ENCODE measurements at regions not wholly inside any gene's neighbourhood (a gene's known extent, or its start where the extent isn't known, plus 50 kb on each side); places are given as distances from the start of the nearest gene placed in this dataset.
A peak's percentile ranks its signal among the peaks of the same experiment; 100 is the strongest.

- ATAC-seq (ENCODE audit: low read depth in 2 of 2) = no peak
- Mint-ChIP-seq H3K4me1 (no peaks in the 10 kb centered on the region), H3K4me3 (no peak overlapping the region), H3K27me3 (no peaks in the 10 kb centered on the region), H3K36me3 (no peaks in the 10 kb centered on the region), H3K9me3 (peaks cover 0 to 6% (median 1%) of the 10 kb centered on the region in 7 donors), H3K27ac (no peak overlapping the region)
- no peak for DNase-seq
These were observed 284.6 kb upstream of the ELAC2 start for GRCh38 chr17:13302419-13302818.

- Mint-ChIP-seq H3K4me3 (no peak overlapping the region), H3K36me3 (no peaks in the 10 kb centered on the region), H3K27ac (no peak overlapping the region), H3K27me3 (no peaks in the 10 kb centered on the region), H3K4me1 (no peaks in the 10 kb centered on the region), H3K9me3 (peaks cover 0 to 3% (median 0%) of the 10 kb centered on the region in 7 donors)
- ATAC-seq (ENCODE audit: low read depth in 2 of 2) = no peak
- DNase-seq = no peak
These were observed 279.4 kb upstream of the ELAC2 start for GRCh38 chr17:13297183-13297582.

- H3K4me3 Mint-ChIP-seq = peak overlapping the region in 1 of 8 donors; percentile 74
- ATAC-seq (ENCODE audit: low read depth in 2 of 2) (no peak), DNase-seq (no peak)
- peak overlapping the region in 1 of 6 donors; percentile 60 for H3K27ac Mint-ChIP-seq
- no peaks in the 10 kb centered on the region for H3K4me1 Mint-ChIP-seq
- H3K36me3 Mint-ChIP-seq = no peaks in the 10 kb centered on the region
- H3K27me3 Mint-ChIP-seq = peaks cover 0 to 4% (median 0%) of the 10 kb centered on the region in 3 donors
- H3K9me3 Mint-ChIP-seq = peaks cover 0 to 4% (median 0%) of the 10 kb centered on the region in 7 donors
These were observed 275.6 kb upstream of the ELAC2 start for GRCh38 chr17:13293421-13293820.

DNA sequence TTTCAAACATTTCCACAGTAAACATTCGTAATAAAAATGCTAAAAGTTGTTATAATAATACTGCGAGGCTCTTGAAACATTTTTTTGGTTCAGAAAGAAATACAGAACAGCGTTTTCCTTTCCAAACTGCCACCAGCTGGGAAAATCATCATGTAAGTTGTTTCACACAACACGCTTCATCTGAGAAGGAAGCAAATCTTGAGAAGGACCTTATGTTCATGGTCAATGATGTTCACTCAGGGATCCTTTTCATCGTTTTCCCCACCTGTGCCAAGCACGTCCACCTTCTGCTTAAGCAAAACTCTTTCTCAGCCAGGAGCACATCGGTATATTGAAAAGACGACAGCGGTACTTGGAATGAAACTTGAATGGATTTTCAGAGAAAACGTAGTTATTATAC, 274.5 kb upstream of the ELAC2 start:
- DNase-seq = no peak
- Mint-ChIP-seq H3K27ac (peak overlapping the region in 1 of 6 donors; percentile 26), H3K4me1 (no peaks in the 10 kb centered on the region), H3K4me3 (no peak overlapping the region), H3K27me3 (peaks cover 0 to 4% (median 0%) of the 10 kb centered on the region in 3 donors), H3K9me3 (peaks cover 0 to 6% (median 0%) of the 10 kb centered on the region in 7 donors), H3K36me3 (no peaks in the 10 kb centered on the region)
- no peak for ATAC-seq (ENCODE audit: low read depth in 2 of 2)

DNA sequence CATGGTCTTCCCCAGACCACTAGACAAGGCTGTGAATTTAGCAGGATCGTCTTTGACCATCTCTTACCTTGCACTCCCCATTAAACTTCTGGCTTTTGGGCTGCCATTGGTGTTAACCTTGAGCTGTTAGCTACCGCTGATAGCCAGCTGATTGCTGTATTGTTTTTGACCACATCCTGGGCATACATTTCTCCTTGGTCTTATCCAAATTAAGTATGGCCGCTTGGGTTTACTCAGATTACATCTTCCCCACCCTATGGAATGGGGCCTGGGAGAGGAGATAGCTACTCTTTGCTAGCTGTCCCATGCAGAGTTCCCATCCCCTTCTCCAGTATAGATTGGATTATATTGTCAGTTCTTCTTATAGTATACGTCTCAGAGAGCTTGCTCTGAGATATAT, 270.4 kb upstream of the ELAC2 start:
- ATAC-seq (ENCODE audit: low read depth in 2 of 2) (no peak), DNase-seq (no peak)
- H3K4me3 Mint-ChIP-seq = no peak overlapping the region
- H3K27ac Mint-ChIP-seq = no peak overlapping the region
- H3K36me3 Mint-ChIP-seq = no peaks in the 10 kb centered on the region
- H3K9me3 Mint-ChIP-seq = peaks cover 0 to 2% (median 0%) of the 10 kb centered on the region in 7 donors
- H3K4me1 Mint-ChIP-seq = no peaks in the 10 kb centered on the region
- peaks cover 0 to 4% (median 0%) of the 10 kb centered on the region in 3 donors for H3K27me3 Mint-ChIP-seq

DNA sequence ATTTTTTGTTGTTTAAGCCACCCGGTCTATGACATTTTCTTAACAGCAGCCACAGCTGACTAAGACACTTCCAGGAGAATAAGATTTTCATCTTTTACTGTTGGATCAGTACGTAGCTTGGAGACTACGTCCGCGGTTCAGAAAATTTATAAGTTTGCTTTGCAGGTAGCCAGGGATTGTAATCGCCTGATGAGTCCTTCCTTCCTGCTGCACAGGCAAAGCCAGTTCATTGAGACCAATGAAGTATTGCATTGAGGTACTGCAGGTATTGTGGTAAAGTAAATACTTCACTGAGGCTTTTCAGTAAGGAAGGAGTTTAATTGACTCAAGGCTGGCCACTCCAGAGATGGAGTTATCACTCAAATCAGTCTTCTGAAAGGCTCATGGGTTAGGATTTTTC, 269.4 kb upstream of the ELAC2 start:
- Mint-ChIP-seq H3K27me3 (peaks cover 0 to 4% (median 0%) of the 10 kb centered on the region in 3 donors), H3K27ac (no peak overlapping the region), H3K9me3 (peaks cover 0 to 2% (median 0%) of the 10 kb centered on the region in 7 donors), H3K4me1 (no peaks in the 10 kb centered on the region), H3K4me3 (no peak overlapping the region), H3K36me3 (no peaks in the 10 kb centered on the region)
- ATAC-seq (ENCODE audit: low read depth in 2 of 2) (no peak), DNase-seq (no peak)

DNA sequence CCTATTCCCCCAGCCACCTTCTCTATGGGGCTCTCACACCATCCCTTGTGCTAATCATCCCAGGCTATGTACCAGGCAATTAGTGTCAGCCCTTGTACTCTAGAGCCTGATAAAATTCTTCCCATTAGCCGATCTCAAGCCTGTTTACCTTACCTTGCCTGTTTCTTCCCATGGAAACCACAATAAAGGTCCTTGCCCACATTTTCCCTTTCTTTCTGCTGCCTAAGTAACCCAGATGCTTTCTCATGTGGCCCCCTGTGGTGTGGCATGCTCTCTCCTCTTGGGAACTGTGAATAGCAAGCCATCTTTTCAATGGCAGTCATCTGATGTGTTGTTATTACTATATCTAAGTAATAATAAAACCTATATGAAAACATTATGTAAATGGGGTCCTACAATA, 265.8 kb upstream of the ELAC2 start:
- peaks cover 0 to 2% (median 0%) of the 10 kb centered on the region in 7 donors for H3K9me3 Mint-ChIP-seq
- H3K4me3 Mint-ChIP-seq = no peak overlapping the region
- no peak overlapping the region for H3K27ac Mint-ChIP-seq

DNA sequence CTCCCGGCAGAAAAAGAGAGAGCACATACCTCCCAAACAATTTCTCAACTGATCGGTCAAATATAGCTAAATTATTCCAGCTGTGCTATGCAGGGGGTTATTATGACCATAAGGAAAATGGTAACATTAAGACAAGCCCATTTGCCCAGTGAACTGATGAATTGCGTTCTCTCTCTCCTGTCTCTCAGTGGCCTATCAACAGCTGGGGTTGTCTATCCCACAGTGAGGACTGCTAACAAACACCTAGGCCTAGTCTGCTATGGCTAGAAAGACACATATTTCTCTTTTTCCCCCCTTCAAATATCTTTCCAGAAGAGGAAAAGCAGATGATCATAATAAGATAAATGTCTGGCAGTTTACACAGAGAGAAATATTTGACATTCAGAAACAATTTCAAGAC, 263.8 kb upstream of the ELAC2 start:
- no peaks in the 10 kb centered on the region for H3K36me3 Mint-ChIP-seq
- no peak overlapping the region for H3K4me3 Mint-ChIP-seq
- no peaks in the 10 kb centered on the region for H3K27me3 Mint-ChIP-seq
- ATAC-seq (ENCODE audit: low read depth in 2 of 2) (no peak), DNase-seq (no peak)
- H3K4me1 Mint-ChIP-seq = no peaks in the 10 kb centered on the region
- no peak overlapping the region for H3K27ac Mint-ChIP-seq
- H3K9me3 Mint-ChIP-seq = peaks cover 0 to 4% (median 0%) of the 10 kb centered on the region in 7 donors

More for the DNA sequence above, 265.8 kb upstream of the ELAC2 start:
- no peaks in the 10 kb centered on the region for H3K36me3 Mint-ChIP-seq
- ATAC-seq (ENCODE audit: low read depth in 2 of 2) = no peak
- no peaks in the 10 kb centered on the region for H3K27me3 Mint-ChIP-seq
- no peaks in the 10 kb centered on the region for H3K4me1 Mint-ChIP-seq
- DNase-seq = no peak

DNA sequence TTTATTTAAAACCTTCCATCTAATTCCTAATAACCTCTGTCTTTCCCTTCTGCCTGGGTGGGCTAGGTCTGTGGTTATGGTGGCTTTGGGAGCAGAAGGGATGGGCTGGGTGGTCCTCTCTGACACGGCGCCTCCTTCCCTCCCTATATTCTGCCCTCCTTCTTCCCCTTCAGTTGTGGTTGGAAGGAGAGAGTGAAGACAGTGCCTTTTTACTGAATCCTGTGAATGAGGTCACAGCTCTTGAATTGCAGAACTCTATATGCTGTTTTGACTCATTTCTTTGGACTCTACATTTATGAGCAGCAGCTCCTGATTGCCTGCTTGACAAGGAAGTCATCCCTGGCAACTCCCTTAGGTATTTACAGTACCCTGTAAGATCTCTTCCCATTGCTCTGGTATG, 256.0 kb upstream of the ELAC2 start:
- H3K27ac Mint-ChIP-seq = no peak overlapping the region
- H3K36me3 Mint-ChIP-seq = no peaks in the 10 kb centered on the region
- ATAC-seq (ENCODE audit: low read depth in 2 of 2) (no peak), DNase-seq (no peak)
- no peak overlapping the region for H3K4me3 Mint-ChIP-seq
- peaks cover 0 to 10% (median 0%) of the 10 kb centered on the region in 7 donors for H3K9me3 Mint-ChIP-seq
- peaks cover 0 to 5% (median 0%) of the 10 kb centered on the region in 3 donors for H3K27me3 Mint-ChIP-seq
- no peaks in the 10 kb centered on the region for H3K4me1 Mint-ChIP-seq

DNA sequence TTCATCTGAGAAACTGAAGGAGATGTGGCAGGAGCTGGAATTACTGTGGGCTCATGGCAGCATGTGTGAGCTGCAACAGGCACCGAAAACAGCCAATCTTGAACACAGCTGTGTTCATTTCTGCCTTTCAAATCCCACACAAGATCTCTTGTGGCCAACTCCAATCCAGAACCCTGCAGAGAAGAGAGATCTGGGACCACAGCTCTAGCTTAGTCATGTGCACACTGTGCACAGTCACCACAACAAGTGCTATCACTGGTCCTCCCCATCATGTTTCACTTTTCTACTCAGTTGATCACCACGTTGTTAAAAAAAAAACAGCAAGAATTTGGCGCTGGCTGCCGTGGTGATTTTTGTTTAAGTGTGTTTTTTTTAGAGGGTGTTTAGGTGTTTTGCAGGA, 254.5 kb upstream of the ELAC2 start:
- H3K9me3 Mint-ChIP-seq = peaks cover 0 to 10% (median 0%) of the 10 kb centered on the region in 7 donors
- H3K4me3 Mint-ChIP-seq = no peak overlapping the region
- no peak overlapping the region for H3K27ac Mint-ChIP-seq
- H3K36me3 Mint-ChIP-seq = no peaks in the 10 kb centered on the region
- ATAC-seq (ENCODE audit: low read depth in 2 of 2) (no peak), DNase-seq (no peak)
- H3K27me3 Mint-ChIP-seq = peaks cover 0 to 5% (median 0%) of the 10 kb centered on the region in 3 donors
- no peaks in the 10 kb centered on the region for H3K4me1 Mint-ChIP-seq

DNA sequence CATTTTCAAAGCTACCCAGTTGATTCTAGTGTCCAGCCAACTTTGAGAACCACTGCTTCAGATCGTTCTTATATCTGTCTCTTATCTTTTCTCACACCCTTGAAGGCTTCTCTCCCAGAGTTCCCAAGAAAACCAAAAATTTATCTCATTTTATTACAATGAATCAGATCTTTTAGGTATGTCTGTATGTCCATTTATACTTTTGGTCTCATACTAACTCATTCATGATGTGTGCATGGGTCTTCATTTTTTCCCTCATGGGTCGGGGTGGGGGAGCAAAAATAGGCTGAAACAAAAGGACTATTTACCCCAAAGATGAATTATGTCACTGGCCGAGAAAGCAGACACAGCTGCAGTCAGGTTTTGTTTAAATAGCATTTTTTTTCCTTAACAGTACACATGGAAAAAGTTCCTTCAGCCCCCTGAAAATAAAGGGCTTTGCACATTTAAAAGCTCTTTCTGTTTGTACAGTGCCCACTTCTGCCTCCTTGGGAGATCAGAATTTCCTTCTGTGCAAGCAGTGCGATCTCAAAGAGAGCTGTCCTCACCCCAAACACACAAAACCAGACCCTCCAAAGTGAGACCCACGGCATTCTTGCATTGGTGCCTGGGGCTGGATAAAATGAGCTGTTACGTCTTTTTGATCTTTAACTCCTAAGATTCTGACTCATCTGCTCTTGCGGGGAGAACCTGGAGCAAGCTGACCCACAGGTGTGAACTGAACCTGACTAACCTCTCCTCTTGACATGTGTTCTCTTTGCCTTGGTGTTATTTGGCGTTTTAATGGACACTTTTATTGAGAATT, 251.2 kb upstream of the ELAC2 start:
- DNase-seq = no peak
- no peak for ATAC-seq (ENCODE audit: low read depth in 2 of 2)
- H3K9me3 Mint-ChIP-seq = peaks cover 0 to 10% (median 0%) of the 10 kb centered on the region in 7 donors
- peak overlapping the region in 1 of 6 donors; percentile 28 for H3K27ac Mint-ChIP-seq
- H3K27me3 Mint-ChIP-seq = peaks cover 0 to 5% (median 0%) of the 10 kb centered on the region in 3 donors
- H3K4me3 Mint-ChIP-seq = no peak overlapping the region
- no peaks in the 10 kb centered on the region for H3K4me1 Mint-ChIP-seq
- no peaks in the 10 kb centered on the region for H3K36me3 Mint-ChIP-seq

GRCh38 chr17:13266606-13267005, 248.8 kb upstream of the ELAC2 start:
- no peaks in the 10 kb centered on the region for H3K4me1 Mint-ChIP-seq
- peaks cover 0 to 4% (median under 1%) of the 10 kb centered on the region in 7 donors for H3K9me3 Mint-ChIP-seq
- DNase-seq (no peak), ATAC-seq (ENCODE audit: low read depth in 2 of 2) (no peak)
- no peaks in the 10 kb centered on the region for H3K27me3 Mint-ChIP-seq
- H3K36me3 Mint-ChIP-seq = no peaks in the 10 kb centered on the region
- H3K4me3 Mint-ChIP-seq = no peak overlapping the region
- no peak overlapping the region for H3K27ac Mint-ChIP-seq

DNA sequence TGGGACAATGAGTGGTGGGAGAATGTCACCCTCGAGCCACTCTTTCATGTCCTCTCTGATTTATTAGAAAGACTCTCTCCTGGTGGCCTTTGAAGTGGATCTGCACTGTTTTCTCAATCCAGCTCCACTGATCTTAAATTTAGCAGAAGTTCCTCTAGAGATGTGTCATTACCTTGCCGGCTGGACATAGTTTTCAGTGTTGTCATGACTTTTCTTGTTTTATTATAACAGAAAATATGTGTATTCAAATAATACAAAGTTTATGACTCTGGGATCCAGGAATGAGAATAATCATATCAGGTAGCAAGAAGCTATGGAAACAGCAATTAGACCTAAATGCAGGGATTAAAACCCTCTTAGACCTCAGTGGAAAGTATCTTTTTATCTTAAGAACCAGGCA, 247.5 kb upstream of the ELAC2 start:
- no peak for DNase-seq
- no peaks in the 10 kb centered on the region for H3K4me1 Mint-ChIP-seq
- no peaks in the 10 kb centered on the region for H3K36me3 Mint-ChIP-seq
- H3K27me3 Mint-ChIP-seq = peaks cover 0 to 4% (median 0%) of the 10 kb centered on the region in 3 donors
- H3K27ac Mint-ChIP-seq = no peak overlapping the region
- peaks cover 0 to 5% (median 1%) of the 10 kb centered on the region in 7 donors for H3K9me3 Mint-ChIP-seq
- no peak overlapping the region for H3K4me3 Mint-ChIP-seq
- no peak for ATAC-seq (ENCODE audit: low read depth in 2 of 2)

GRCh38 chr17:13263746-13264145, 245.9 kb upstream of the ELAC2 start:
- no peak overlapping the region for H3K4me3 Mint-ChIP-seq
- ATAC-seq (ENCODE audit: low read depth in 2 of 2) (no peak), DNase-seq (no peak)
- no peaks in the 10 kb centered on the region for H3K36me3 Mint-ChIP-seq
- peaks cover 0 to 4% (median 0%) of the 10 kb centered on the region in 3 donors for H3K27me3 Mint-ChIP-seq
- no peaks in the 10 kb centered on the region for H3K4me1 Mint-ChIP-seq
- peaks cover 0 to 7% (median 1%) of the 10 kb centered on the region in 7 donors for H3K9me3 Mint-ChIP-seq
- no peak overlapping the region for H3K27ac Mint-ChIP-seq

Data from naive B cell (primary cell).